Neural cell (in vitro differentiated cells): ENCODE measurements at regions not wholly inside any gene's neighbourhood (a gene's known extent, or its start where the extent isn't known, plus 50 kb on each side); places are given as distances from the start of the nearest gene placed in this dataset.

Source experiments
- H2AFZ ChIP-seq: fragments of 200-600, 300-800 bp; sonication (generic), shearing (Covaris generic); 2 replicates; pipeline ENCODE4 v1.6.0; 2014; ENCODE audit warnings: low read depth, mild to moderate bottlenecking, antibody characterized with exemption, low read length, moderate library complexity
- H3F3A ChIP-seq: fragments of 200-600 bp; shearing (Covaris generic); 2 replicates; pipeline ENCODE4 v1.6.1; 2016; ENCODE audit warnings: mild to moderate bottlenecking, moderate library complexity, mixed read lengths, antibody characterized with exemption, low read length; ENCODE audit not compliant: insufficient read depth, poor library complexity, severe bottlenecking
- H3K27ac ChIP-seq: fragments of 200-600, 300-800 bp; sonication (generic), shearing (Covaris generic); 2 replicates; pipeline ENCODE4 v1.5.1; 2014; ENCODE audit warnings: mild to moderate bottlenecking, low read length, moderate library complexity
- H3K27me3 ChIP-seq: fragments of 300-800, 200-600 bp; sonication (generic), shearing (Covaris generic); 2 replicates; pipeline ENCODE4 v1.6.0; 2014; ENCODE audit warnings: mild to moderate bottlenecking, low read depth, low read length, moderate library complexity; ENCODE audit not compliant: insufficient read depth
- H3K36me3 ChIP-seq: fragments of 300-800, 200-600 bp; sonication (generic), shearing (Covaris generic); 2 replicates; pipeline ENCODE4 v1.5.1; 2014; ENCODE audit warnings: mild to moderate bottlenecking, antibody characterized with exemption, low read length, moderate library complexity; ENCODE audit not compliant: insufficient read depth
- H3K4me2 ChIP-seq: fragments of 300-800, 200-600 bp; sonication (generic), shearing (Covaris generic); 2 replicates; pipeline ENCODE4 v1.6.0; 2014; ENCODE audit warnings: mild to moderate bottlenecking, low read length
- H3K4me3 ChIP-seq: fragments of 300-800, 200-600 bp; sonication (generic), shearing (Covaris generic); 2 replicates; pipeline ENCODE4 v1.5.1; 2014; ENCODE audit warnings: mild to moderate bottlenecking, low read length, moderate library complexity
- H3K79me2 ChIP-seq: fragments of 200-600 bp; shearing (Covaris generic); replicated peaks from 2 replicates; pipeline ENCODE4 v1.6.0; 2014; ENCODE audit warnings: mild to moderate bottlenecking, low read length, moderate library complexity; ENCODE audit not compliant: insufficient read depth
- H3K9ac ChIP-seq: fragments of 300-800, 200-600 bp; sonication (generic), shearing (Covaris generic); 2 replicates; pipeline ENCODE4 v1.6.1; 2016; ENCODE audit warnings: mild to moderate bottlenecking, low read length, mixed read lengths
- H3K9me2 ChIP-seq: fragments of 200-600 bp; shearing (Covaris generic); 2 replicates; pipeline ENCODE4 v1.6.1; 2016; ENCODE audit warnings: mild to moderate bottlenecking, low read length, mixed read lengths; ENCODE audit not compliant: insufficient read depth
- H3K9me3 ChIP-seq: fragments of 200-600, 300-800 bp; sonication (generic), shearing (Covaris generic); 2 replicates; pipeline ENCODE4 v1.6.1; 2016; ENCODE audit warnings: mild to moderate bottlenecking, mixed run types, low read length, moderate library complexity, mixed read lengths
- H4K20me1 ChIP-seq: fragments of 200-600 bp; shearing (Covaris generic); 2 replicates; pipeline ENCODE4 v1.6.1; 2016; ENCODE audit warnings: mild to moderate bottlenecking, mixed run types; ENCODE audit not compliant: insufficient read depth
- CTCF ChIP-seq: fragments of 450-650 bp; IDR thresholded peaks from 2 replicates; pipeline ENCODE4 v1.5.1; 2014; ENCODE audit warnings: antibody characterized with exemption, mild to moderate bottlenecking, moderate library complexity; ENCODE audit not compliant: poor library complexity, severe bottlenecking
- EP300 ChIP-seq: fragments of 450-650 bp; conservative IDR thresholded peaks from 2 replicates; pipeline ENCODE4 v1.6.1; 2014; ENCODE audit warnings: antibody characterized with exemption, mild to moderate bottlenecking, moderate library complexity; ENCODE audit not compliant: poor library complexity, severe bottlenecking
- EZH2 ChIP-seq: fragments of 200-600, 300-800 bp; shearing (Covaris generic), sonication (generic); IDR thresholded peaks from 2 replicates; pipeline ENCODE4 v1.6.1; 2014; ENCODE audit warnings: antibody characterized with exemption, low read length, borderline replicate concordance, mild to moderate bottlenecking; ENCODE audit not compliant: insufficient read depth, poor library complexity, severe bottlenecking
- MXI1 ChIP-seq: fragments of 450-650 bp; conservative IDR thresholded peaks from 2 replicates; pipeline ENCODE4 v1.6.1; 2014; ENCODE audit warnings: antibody characterized with exemption, mild to moderate bottlenecking; ENCODE audit not compliant: poor library complexity, severe bottlenecking
- POLR2AphosphoS5 ChIP-seq: IDR thresholded peaks from 2 replicates; pipeline ENCODE4 v1.6.1; 2012
- RAD21 ChIP-seq: fragments of 450-650 bp; conservative IDR thresholded peaks from 2 replicates; pipeline ENCODE4 v1.6.1; 2014; ENCODE audit warnings: antibody characterized with exemption, mild to moderate bottlenecking, moderate library complexity
- REST ChIP-seq: IDR thresholded peaks from 2 replicates; pipeline ENCODE4 v1.6.1; 2012; ENCODE audit warnings: borderline replicate concordance
- SMC3 ChIP-seq: fragments of 450-650 bp; conservative IDR thresholded peaks from 2 replicates; pipeline ENCODE4 v1.6.1; 2014; ENCODE audit warnings: antibody characterized with exemption, mild to moderate bottlenecking, moderate library complexity; ENCODE audit not compliant: poor library complexity
- TAF1 ChIP-seq: IDR thresholded peaks from 2 replicates; pipeline ENCODE4 v1.6.1; 2012; ENCODE audit warnings: low read depth

GRCh38 chr17:5869041-5869745, 201.0 kb upstream of the WSCD1 start:
- Histone ChIP-seq H3K27ac (no peak overlapping the region), H3K4me2 (no peak overlapping the region), H3K9me3 (no peaks in the 10 kb centered on the region), H3K4me3 (no peak overlapping the region), H4K20me1 (no peaks in the 10 kb centered on the region), H3K79me2 (no peaks in the 10 kb centered on the region), H3K9ac (no peak overlapping the region), H3K36me3 (no peaks in the 10 kb centered on the region), H3K27me3 (no peaks in the 10 kb centered on the region), H3F3A (no peaks in the 10 kb centered on the region), H3K9me2 (no peaks in the 10 kb centered on the region), H2AFZ (no peak overlapping the region)
- no peak for TF ChIP-seq POLR2AphosphoS5
- no peak for TF ChIP-seq TAF1
- TF ChIP-seq SMC3 = no peak
- no peak for TF ChIP-seq REST
- no peak for TF ChIP-seq CTCF
- no peak for TF ChIP-seq EP300
- TF ChIP-seq RAD21 = no peak
- TF ChIP-seq EZH2 = no peak
- no peak for TF ChIP-seq MXI1

- Histone ChIP-seq H3K9ac (no peak overlapping the region), H3K4me3 (no peak overlapping the region), H4K20me1 (no peaks in the 10 kb centered on the region), H3F3A (no peaks in the 10 kb centered on the region), H3K4me2 (no peak overlapping the region), H3K79me2 (no peaks in the 10 kb centered on the region), H3K9me3 (no peaks in the 10 kb centered on the region), H2AFZ (no peak overlapping the region), H3K27me3 (no peaks in the 10 kb centered on the region), H3K27ac (no peak overlapping the region), H3K9me2 (no peaks in the 10 kb centered on the region), H3K36me3 (no peaks in the 10 kb centered on the region)
- TF ChIP-seq EZH2 (no peak), REST (no peak), POLR2AphosphoS5 (no peak), MXI1 (no peak), EP300 (no peak), TAF1 (no peak), CTCF (no peak), RAD21 (no peak), SMC3 (no peak)
These were observed 199.8 kb upstream of the WSCD1 start for GRCh38 chr17:5870231-5870953.
